Skin epidermis (tissue), 12 donors: ENCODE measurements at regions not wholly inside any gene's neighbourhood (a gene's known extent, or its start where the extent isn't known, plus 50 kb on each side); places are given as distances from the start of the nearest gene placed in this dataset.

ENCODE experiments used
- H3K27ac ChIP-seq, 21 experiments: fragments of 200-600 bp; sonication (generic) in 11 of 21; one replicate each; pipeline ENCODE4 v1.5.0; 2020; ENCODE audit warnings: mild to moderate bottlenecking in 3 of 21, inconsistent platforms in 2 of 21, moderate library complexity in 2 of 21
- H3K4me3 ChIP-seq, 7 experiments: fragments of 200-600 bp; sonication (generic) in 2 of 7; one replicate each; pipeline ENCODE4 v1.5.0; 2020; ENCODE audit warnings: inconsistent platforms in 2 of 7, mild to moderate bottlenecking in 2 of 7, moderate library complexity in 1 of 7

DNA sequence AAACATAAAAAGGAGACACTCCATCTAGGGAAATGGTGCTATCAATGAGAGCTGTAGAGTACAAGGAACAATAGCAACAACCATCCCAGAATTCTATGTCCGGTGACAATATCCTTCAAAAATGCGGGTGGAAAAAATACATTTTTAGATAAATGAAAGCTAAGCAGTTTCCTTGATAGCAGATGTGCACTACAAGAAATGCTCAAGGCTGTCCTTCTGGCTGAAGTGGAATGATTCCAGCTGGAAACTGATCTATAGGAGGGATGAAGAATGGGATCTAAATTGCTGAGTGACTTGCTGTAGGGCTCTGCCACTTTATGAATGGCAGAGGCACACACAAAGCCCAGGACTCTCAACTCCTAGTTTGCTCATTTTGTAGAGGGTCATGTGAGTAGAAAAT, 763.1 kb downstream of the C6orf118 start:
- Histone ChIP-seq H3K27ac (no peak overlapping the region), H3K4me3 (no peak overlapping the region)

DNA sequence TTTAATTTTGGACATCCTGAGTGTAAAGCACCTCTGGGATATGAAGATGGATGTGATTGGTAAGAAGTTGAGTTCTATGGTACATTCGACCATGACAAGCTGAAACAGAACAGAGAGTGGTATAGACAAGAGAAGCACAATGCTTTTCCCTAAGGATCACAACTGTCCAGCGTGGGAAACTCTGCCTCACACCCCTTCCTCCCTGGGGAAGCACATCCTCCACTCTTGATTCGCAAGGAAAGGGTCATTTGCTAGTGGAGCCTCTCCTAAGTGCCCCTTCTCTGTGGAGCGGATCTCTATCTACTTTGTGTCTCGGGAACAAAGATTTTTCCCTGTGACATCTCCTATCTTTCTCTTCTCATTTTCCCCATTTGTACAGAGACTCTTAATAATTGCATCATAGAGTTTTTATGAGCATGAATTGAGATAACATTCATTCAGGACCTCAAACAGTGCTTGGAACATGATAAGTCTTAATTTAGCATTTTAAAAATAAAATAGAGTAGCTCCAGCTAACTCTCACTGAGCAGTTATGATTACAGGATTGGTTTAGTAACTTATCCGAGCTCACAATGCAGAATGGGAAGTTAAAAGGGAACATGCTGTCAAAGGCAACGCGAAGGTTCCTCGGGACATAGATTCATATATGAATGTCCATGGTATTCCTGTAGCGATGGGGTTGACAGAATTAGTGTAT, 775.2 kb downstream of the C6orf118 start:
- Histone ChIP-seq H3K4me3 (no peak overlapping the region), H3K27ac (no peak overlapping the region)

DNA sequence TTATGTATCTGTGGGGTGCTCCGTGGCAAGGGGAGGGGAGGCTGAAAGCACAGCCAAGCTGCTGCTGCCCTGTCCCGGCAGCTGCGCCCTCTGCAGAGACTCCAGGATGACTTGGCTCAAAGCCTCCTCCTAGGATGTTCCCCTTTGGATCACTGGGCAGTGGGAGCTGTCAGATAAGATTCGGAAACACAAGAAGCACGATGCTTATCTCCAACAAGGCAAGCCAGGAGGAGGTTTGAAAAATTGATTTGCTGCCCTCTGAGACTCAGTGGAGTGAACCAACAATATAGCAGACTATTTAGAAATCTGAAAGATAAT, 776.4 kb downstream of the C6orf118 start:
- Histone ChIP-seq H3K4me3 (no peak overlapping the region), H3K27ac (no peak overlapping the region)

DNA sequence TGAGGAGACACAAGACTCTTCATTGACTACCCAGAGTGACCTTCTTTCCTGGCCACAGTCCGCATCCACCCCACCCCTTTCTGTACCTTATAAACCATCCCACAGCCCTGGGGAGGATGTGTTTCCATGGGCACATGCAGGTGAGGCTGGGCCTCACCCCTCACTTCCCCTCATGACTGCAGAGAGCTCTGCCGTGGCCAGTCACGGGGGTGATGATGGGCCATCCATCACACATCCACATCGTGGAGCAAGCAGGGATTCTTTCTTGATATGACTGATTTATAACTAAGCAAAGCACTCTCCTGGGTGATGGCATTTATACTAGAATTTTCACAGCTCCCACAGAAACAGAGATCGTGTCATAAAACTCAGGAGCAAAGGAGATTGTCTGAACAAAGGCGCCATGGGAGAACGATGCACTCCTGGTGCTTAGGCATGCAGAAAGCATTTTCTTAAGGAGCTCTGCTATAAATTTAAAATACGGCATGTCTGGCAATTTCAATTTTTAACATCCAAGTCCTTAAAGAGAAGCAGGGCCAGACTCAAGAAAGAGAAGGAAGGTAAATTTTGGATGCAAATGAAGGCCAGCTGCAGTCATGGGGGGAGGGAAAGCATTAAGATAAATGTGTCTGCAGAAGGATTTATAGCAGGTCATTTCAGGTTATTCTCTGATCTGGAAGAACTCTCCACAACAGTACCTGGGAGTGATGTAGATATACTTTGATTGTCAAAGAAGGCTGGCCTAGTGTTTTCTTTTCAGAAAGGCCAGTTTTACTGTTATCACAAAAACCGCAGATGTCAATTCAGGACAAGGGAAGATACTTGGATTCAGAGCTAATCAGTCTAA, 777.0 kb downstream of the C6orf118 start:
- Histone ChIP-seq H3K27ac (no peak overlapping the region), H3K4me3 (no peak overlapping the region)

DNA sequence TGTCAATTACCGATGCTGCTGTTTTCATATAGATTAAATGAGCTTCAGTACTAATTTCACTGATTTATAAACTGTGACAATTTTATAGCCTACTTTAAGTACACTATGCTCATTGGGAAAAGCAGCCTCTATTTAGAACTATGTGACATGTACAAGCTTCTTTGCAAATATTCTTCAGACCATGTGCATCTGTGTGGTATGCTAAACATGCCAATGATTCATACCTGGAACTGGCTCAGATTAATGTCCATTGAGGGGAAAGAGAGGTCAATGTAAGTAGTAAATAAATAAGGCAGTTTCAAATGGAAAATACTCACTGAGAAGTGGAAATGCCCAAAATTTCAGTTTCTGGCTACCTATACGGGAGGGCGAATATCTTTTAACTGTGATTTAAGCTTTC, 777.7 kb downstream of the C6orf118 start:
- H3K4me3 ChIP-seq = no peak overlapping the region
- H3K27ac ChIP-seq = no peak overlapping the region

DNA sequence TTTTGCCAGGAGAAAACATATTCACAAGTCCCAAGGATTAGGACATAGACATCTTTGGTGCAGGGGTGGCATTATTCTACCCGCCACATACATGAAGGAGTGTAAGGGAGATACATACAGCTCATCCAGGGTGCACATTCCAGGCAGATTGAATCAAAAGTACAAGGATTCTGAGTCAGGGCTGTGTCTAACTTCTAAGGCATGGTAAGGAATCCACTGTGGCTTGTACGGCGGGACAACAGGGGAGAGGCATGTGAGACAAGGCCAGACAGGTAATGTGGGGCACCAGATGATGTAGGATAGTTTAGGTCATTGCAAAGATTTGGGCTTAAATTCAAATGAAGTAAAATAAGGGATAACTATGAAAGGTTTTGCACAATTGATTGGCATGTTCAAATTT, 780.9 kb downstream of the C6orf118 start:
- no peak overlapping the region for H3K4me3 ChIP-seq
- no peak overlapping the region for H3K27ac ChIP-seq

DNA sequence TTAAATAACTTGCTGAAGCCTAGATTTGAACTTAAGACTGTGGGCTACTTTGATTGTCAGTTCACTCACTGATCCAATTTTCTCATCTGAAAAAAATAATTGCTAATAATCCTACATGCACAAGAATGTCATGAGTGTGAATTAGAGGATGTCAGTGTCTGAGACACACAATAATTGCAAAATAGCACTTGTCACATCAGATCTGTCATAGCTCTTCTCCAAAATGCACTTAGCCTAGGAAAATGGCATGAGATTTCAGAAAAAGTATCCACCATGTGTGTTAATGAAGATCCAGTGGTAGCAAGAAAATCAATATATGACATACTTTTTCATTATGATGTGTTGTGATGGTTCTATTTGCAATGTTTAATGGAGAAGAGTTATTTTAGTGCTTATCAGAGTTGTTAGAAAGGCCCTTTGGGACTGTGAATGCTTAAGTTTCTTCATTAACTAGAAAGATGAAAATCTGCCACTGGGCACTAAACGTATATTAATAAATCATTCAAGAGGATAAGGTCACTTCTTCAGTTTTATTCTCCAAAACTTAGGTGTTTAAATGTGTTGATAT, 786.2 kb downstream of the C6orf118 start:
- no peak overlapping the region for H3K27ac ChIP-seq

DNA sequence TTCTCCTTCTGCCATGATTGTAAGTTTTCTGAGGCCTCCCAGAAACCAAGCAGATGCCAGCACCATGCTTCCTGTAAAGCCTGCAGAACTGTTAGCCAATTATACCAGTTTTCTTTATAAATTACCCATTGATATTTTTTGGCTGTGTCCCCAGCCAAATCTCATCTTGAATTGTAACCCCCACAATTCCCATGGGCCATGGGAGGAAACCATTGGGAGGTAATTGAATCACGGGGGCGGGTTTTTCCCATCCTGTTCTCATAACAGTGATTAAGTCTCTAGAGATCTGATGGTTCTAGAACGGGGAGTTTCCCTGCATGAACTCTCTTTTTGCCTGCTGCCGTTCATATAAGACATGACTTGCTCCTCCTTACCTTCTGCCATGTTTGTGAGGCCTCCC, 788.5 kb downstream of the C6orf118 start:
- no peak overlapping the region for H3K27ac ChIP-seq
- H3K4me3 ChIP-seq = no peak overlapping the region

More for the DNA sequence above, 786.2 kb downstream of the C6orf118 start:
- no peak overlapping the region for H3K4me3 ChIP-seq

DNA sequence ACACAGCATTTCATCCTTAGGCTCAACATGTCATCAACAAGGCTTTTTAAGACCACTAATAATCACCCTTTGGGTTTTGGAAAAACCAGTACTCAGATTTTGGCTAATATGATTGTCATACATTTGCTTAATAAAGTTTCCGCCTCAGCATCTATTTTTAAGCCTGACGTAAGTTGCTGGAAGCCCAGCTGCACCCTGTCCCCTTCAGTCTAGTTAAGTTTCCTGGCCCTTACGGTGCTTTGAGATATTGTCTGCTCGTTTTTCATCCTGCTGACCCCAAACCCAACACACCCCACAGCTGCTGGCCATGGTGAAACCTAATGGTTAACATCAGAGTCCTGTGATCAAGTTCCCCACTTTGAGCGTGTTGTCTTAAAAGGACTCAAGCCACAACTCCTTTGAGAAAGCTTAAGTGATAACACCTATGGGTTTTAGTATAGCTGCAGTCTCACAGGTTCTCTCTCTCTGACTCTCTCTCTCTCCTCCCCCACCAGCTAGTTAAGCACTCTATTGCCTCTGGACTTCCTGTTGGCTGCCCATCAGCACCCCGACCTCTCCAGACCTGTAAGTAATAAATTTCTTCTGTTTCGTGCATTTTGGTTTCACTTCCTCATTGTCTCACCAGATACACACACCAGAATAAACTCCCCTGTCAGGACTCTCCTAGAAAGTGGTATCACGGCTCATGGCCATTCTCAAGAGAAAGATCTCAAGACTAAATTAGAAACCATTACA, 802.0 kb downstream of the C6orf118 start:
- Histone ChIP-seq H3K4me3 (no peak overlapping the region), H3K27ac (no peak overlapping the region)

DNA sequence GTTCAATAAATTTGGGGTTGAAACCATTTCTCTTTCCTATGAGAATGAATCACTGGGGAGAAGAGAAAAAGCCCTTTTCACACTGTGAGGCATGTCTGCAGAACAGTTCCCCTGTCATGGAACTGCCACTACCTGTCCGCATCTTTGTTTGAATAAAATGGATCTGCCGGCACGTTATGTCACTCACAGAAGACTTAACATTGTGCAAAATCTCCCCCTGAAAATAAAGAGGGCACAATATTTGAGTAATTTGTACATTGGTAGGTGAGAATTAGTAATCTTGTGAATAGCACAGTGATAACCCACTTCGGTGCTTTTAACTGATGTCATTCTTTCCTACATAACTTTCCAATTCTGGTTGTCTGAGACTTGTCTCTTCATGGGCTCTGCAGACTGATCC, 804.0 kb downstream of the C6orf118 start:
- no peak overlapping the region for H3K27ac ChIP-seq
- H3K4me3 ChIP-seq = no peak overlapping the region

DNA sequence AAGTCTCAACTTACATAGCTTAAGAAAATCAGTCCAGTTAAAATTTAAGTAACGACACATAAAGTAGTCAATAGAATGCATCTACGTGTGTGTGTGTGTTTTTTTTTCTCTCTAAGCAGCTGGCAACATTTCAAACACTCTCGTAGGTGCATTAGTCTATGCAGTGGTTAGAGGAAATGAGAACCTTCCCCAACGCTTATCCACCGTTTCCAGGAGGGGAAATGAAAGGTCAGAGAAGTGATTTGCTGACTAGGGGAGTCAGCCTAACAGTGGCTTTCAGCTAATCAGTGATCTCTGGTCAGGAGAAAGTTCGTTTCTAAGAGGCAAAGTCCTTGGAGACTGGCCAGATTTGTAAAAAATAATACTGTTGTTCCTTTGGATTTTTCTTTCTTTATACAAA, 806.6 kb downstream of the C6orf118 start:
- no peak overlapping the region for H3K27ac ChIP-seq
- H3K4me3 ChIP-seq = no peak overlapping the region

DNA sequence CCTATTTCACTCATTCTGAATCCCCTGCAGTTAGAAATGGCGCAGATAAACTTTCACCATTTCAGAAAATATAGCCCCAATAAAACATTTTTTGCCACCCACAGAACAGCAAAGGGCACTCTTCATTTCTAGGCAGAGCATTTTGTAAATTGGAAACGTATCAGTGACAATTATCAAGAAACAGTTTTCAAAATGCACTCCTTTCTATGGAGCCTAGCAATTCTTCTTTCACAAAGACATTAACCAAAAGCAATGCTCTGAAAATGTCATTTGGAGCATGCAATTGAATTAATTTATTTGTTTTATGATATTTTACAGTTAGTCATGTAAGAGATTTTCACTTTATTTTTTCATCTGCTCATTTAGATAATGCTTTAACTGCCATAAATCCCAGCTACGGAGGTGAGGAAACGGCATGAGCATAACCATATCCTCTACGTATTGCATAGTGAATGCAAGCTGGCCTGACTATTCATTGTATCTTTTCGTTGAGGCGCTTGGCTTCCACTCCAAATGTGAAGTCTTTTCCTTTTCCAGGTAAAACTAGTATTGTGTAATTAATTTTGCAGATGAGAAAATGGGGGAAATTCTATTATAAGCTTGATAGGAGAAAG, 813.4 kb downstream of the C6orf118 start:
- H3K4me3 ChIP-seq = no peak overlapping the region
- H3K27ac ChIP-seq = no peak overlapping the region

DNA sequence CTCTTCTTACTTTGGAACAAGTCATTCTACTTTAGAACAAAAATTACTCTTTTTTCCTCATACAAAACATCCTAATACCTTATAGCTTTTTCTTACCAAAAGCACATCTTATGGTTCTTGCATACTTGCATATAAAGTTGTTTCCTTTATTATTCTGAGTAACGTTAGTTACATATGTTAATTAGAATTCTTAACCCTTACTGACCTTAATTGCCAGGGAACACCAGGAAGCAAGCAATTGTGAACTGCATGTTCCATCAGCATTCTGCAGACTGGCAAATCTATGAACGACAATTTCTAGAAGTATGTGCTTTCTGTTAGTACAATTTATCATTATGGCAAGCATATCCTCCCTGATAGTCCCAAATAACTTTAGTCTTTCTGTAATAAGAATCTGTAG, 831.0 kb downstream of the C6orf118 start:
- H3K4me3 ChIP-seq = no peak overlapping the region

DNA sequence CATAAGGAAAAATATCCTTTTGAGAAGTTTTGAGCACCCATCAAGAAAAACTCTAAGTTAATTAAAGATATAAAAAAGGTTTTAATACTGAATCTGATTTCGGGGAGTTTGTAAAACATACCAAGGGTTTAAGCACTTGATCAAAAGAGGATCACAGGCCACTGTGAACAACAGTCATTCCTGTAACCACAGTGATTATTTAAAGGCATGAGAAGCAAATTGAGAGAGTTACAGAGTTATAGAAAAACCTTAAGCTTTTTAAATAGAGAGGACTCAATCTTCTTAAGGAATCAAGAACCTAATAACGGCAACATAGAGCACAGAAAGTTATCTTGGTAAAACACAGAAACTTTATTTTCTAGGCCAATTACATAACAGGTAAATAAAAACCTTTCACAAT, 831.6 kb downstream of the C6orf118 start:
- Histone ChIP-seq H3K4me3 (no peak overlapping the region), H3K27ac (no peak overlapping the region)

More for the DNA sequence above, 831.0 kb downstream of the C6orf118 start:
- no peak overlapping the region for H3K27ac ChIP-seq

DNA sequence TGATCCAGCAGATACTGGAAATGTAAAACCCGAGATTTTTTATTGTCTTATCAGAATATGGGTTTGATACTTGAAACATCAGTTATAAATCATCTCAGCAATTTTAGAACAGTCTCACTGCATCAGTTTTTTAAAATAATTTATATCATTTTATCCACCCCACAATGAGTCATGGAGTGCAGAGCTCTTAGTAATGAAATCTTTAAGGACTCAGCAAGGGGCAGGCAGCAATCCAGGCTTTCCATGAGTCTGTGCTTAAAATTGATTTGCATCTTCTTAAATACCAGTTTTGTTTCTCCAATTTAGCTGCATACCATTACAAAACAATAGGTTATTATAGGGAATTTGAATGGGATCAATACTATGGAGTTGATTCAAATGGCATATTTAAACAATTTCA, 832.3 kb downstream of the C6orf118 start:
- Histone ChIP-seq H3K27ac (no peak overlapping the region), H3K4me3 (no peak overlapping the region)

DNA sequence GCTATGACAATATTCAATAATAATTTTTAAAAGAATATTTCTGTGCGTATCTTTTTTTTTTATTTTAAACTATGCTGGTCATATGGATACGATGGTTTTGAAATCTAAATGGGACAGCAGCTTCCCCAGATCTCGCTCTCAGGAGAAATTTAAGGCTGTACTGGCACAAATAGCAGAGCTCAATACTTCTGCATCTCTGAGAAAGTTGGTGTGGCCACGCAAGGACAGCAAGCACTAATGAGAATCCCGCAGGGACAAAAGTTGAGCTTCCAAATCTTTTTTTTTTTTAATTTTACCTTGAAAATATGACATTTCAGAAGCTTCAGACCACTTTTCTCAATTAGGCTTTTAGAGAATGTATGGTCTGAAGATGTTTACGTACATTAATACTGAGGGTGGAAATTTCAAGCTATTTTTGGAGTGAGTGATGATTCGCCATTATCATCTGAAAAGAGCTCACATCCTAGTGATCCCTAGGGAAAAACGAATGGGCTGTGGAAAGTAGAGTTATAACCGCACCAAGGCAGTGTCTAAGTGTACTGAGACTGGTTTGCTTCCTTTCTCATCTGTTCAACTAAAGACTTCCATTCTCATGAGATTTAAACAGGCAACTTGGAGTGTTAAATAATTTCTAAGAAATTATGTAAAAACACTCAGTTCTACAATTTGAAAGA, 840.0 kb downstream of the C6orf118 start:
- Histone ChIP-seq H3K27ac (no peak overlapping the region), H3K4me3 (no peak overlapping the region)

DNA sequence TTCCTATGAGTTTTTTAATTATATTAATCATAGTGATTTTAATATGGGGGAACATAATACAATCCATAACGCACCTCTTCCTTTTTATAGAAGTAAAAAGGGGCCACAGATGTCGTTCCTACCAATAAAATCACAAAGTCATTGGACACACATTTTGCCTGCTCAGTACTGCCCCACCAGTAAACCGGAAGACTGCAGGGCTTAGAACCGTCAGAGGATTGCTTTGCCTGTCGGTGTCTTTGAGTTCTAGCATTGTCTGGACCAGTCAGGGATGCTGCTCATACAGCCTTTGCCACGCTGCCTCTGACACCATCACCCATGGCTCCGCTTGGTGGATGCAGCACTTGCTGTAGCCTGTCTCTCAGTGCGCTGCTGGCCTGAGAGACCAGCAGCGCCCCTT, 853.6 kb downstream of the C6orf118 start:
- no peak overlapping the region for H3K4me3 ChIP-seq
- H3K27ac ChIP-seq = no peak overlapping the region

DNA sequence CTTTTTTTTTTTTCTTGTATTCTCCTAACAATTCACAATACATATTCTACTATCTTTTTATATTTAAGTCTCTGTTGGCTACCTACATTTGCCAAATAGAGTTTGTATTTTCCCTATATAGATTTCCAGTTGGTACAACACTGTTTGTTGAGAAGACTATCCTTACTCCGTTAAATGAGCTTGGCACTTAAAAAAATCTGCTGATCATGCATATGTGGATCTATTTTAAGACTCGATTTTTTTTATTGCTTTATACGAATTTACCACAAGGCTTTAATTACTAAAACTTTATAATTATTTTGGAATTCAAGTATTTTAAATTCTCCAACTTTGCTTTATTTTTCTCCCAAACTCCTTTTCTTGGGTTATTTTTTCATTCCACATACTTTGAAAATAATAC, 855.6 kb downstream of the C6orf118 start:
- Histone ChIP-seq H3K27ac (no peak overlapping the region), H3K4me3 (no peak overlapping the region)

DNA sequence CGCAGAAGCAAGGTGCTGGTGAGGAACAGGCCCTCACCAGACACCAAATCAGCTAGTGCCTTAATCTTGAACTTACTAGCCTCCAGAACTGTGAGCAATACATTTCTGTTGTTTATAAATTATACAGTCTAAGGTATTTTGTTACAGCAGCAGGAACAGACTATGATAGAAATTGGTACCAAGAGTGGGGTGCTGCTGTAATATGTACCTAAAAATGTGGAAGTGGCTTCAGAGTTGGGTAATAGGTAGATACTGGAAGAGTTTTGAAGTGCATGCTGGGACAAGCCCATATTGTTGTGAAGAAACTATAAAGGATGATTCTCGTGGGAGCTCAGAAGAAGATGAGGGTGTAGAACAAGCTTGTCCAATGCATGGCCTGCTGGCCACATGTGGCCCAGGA, 866.8 kb downstream of the C6orf118 start:
- H3K4me3 ChIP-seq = no peak overlapping the region
- H3K27ac ChIP-seq = no peak overlapping the region

DNA sequence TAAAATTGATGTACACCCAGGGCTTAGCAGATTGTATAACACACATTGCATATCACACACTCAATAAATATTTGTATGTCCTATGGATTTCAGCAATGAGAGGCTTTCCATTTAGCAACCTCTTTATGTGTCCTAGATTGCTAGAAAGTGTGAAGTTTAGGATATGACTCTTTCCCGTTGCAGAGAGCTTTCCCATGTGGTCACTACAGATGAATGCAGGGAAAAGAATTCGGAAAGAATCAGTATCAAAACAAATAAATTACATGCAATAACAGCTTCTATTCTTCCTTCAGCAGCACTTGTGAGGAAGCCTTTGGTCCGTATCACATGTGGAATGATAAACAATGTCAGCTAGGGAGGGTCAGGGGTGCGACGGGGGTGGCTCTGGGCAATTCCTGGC, 870.1 kb downstream of the C6orf118 start:
- no peak overlapping the region for H3K4me3 ChIP-seq
- no peak overlapping the region for H3K27ac ChIP-seq
